ENCODE measurements at regions not wholly inside any gene's neighbourhood (a gene's known extent, or its start where the extent isn't known, plus 50 kb on each side); places are given as distances from the start of the nearest gene placed in this dataset.

- Histone ChIP-seq H3K36me3 (ENCODE audit: control insufficient read depth, insufficient read depth, low read length, severe bottlenecking) (no peaks in the 10 kb centered on the region), H3K27me3 (replicated peaks; ENCODE audit: control insufficient read depth, insufficient read depth, low read length) (no peaks in the 10 kb centered on the region), H3K4me1 (ENCODE audit: control insufficient read depth, insufficient read depth, low read length) (peaks cover 51% of the 10 kb centered on the region), H3K9ac (ENCODE audit: low read length) (peak overlapping the region; percentile 13), H3K9me3 (ENCODE audit: control insufficient read depth, low read length) (no peaks in the 10 kb centered on the region), H3K4me3 (ENCODE audit: low read length) (no peak overlapping the region)
- DNase-seq (ENCODE audit: low read depth), result no peak
Observed at GRCh38 chr13:50527188-50527587, 316.3 kb downstream of the DLEU7 start.

- Histone ChIP-seq H3K36me3 (ENCODE audit: control insufficient read depth, insufficient read depth, low read length, severe bottlenecking) (no peaks in the 10 kb centered on the region), H3K4me3 (ENCODE audit: low read length) (no peak overlapping the region), H3K9me3 (ENCODE audit: control insufficient read depth, low read length) (no peaks in the 10 kb centered on the region), H3K4me1 (ENCODE audit: control insufficient read depth, insufficient read depth, low read length) (peaks cover 44% of the 10 kb centered on the region), H3K9ac (ENCODE audit: low read length) (peak overlapping the region; percentile 13), H3K27me3 (replicated peaks; ENCODE audit: control insufficient read depth, insufficient read depth, low read length) (no peaks in the 10 kb centered on the region)
- no peak for DNase-seq (ENCODE audit: low read depth)
Observed at GRCh38 chr13:50527612-50528509, 315.6 kb downstream of the DLEU7 start.

- Histone ChIP-seq H3K9me3 (ENCODE audit: control insufficient read depth, low read length) (peaks cover 3% of the 10 kb centered on the region), H3K4me3 (ENCODE audit: low read length) (peak overlapping the region; percentile 69)
- no peak for DNase-seq (ENCODE audit: low read depth)
Observed at GRCh38 chr13:50529154-50529882, 314.2 kb downstream of the DLEU7 start.

GRCh38 chr13:50531917-50532899 is 311.3 kb downstream of the DLEU7 start:
- DNase-seq (ENCODE audit: low read depth), result peak; percentile 73
- H3K36me3 ChIP-seq (ENCODE audit: control insufficient read depth, insufficient read depth, low read length, severe bottlenecking), result no peaks in the 10 kb centered on the region
- H3K4me1 ChIP-seq (ENCODE audit: control insufficient read depth, insufficient read depth, low read length), result peaks cover 29% of the 10 kb centered on the region
- peaks cover 18% of the 10 kb centered on the region for H3K9me3 ChIP-seq (ENCODE audit: control insufficient read depth, low read length)
- peak overlapping the region; percentile 58 for H3K9ac ChIP-seq (ENCODE audit: low read length)
- H3K27me3 ChIP-seq (replicated peaks; ENCODE audit: control insufficient read depth, insufficient read depth, low read length), result no peaks in the 10 kb centered on the region
- H3K4me3 ChIP-seq (ENCODE audit: low read length), result no peak overlapping the region

More at GRCh38 chr13:50529154-50529882, 314.2 kb downstream of the DLEU7 start:
- peaks cover 31% of the 10 kb centered on the region for H3K4me1 ChIP-seq (ENCODE audit: control insufficient read depth, insufficient read depth, low read length)
- no peaks in the 10 kb centered on the region for H3K27me3 ChIP-seq (replicated peaks; ENCODE audit: control insufficient read depth, insufficient read depth, low read length)
- peak overlapping the region; percentile 87 for H3K9ac ChIP-seq (ENCODE audit: low read length)
- H3K36me3 ChIP-seq (ENCODE audit: control insufficient read depth, insufficient read depth, low read length, severe bottlenecking), result no peaks in the 10 kb centered on the region

- H3K9me3 ChIP-seq (ENCODE audit: control insufficient read depth, low read length), result peaks cover 22% of the 10 kb centered on the region
- no peak overlapping the region for H3K4me3 ChIP-seq (ENCODE audit: low read length)
- peaks cover 14% of the 10 kb centered on the region for H3K4me1 ChIP-seq (ENCODE audit: control insufficient read depth, insufficient read depth, low read length)
- no peaks in the 10 kb centered on the region for H3K36me3 ChIP-seq (ENCODE audit: control insufficient read depth, insufficient read depth, low read length, severe bottlenecking)
- H3K9ac ChIP-seq (ENCODE audit: low read length), result no peak overlapping the region
- DNase-seq (ENCODE audit: low read depth), result no peak
- H3K27me3 ChIP-seq (replicated peaks; ENCODE audit: control insufficient read depth, insufficient read depth, low read length), result no peaks in the 10 kb centered on the region
Observed at GRCh38 chr13:50535050-50535449, 308.4 kb downstream of the DLEU7 start.

GRCh38 chr13:50537029-50537428 is 306.5 kb downstream of the DLEU7 start:
- no peak overlapping the region for H3K4me3 ChIP-seq (ENCODE audit: low read length)
- no peak overlapping the region for H3K9ac ChIP-seq (ENCODE audit: low read length)
- peaks cover 5% of the 10 kb centered on the region for H3K4me1 ChIP-seq (ENCODE audit: control insufficient read depth, insufficient read depth, low read length)
- no peak for DNase-seq (ENCODE audit: low read depth)
- H3K36me3 ChIP-seq (ENCODE audit: control insufficient read depth, insufficient read depth, low read length, severe bottlenecking), result no peaks in the 10 kb centered on the region
- no peaks in the 10 kb centered on the region for H3K27me3 ChIP-seq (replicated peaks; ENCODE audit: control insufficient read depth, insufficient read depth, low read length)
- H3K9me3 ChIP-seq (ENCODE audit: control insufficient read depth, low read length), result peaks cover 22% of the 10 kb centered on the region

GRCh38 chr13:50539791-50540530 is 303.5 kb downstream of the DLEU7 start:
- peak; percentile 31 for DNase-seq (ENCODE audit: low read depth)
- no peak overlapping the region for H3K4me3 ChIP-seq (ENCODE audit: low read length)
- no peaks in the 10 kb centered on the region for H3K36me3 ChIP-seq (ENCODE audit: control insufficient read depth, insufficient read depth, low read length, severe bottlenecking)
- no peak overlapping the region for H3K9ac ChIP-seq (ENCODE audit: low read length)
- H3K4me1 ChIP-seq (ENCODE audit: control insufficient read depth, insufficient read depth, low read length), result peaks cover 28% of the 10 kb centered on the region
- peaks cover 13% of the 10 kb centered on the region for H3K9me3 ChIP-seq (ENCODE audit: control insufficient read depth, low read length)
- no peaks in the 10 kb centered on the region for H3K27me3 ChIP-seq (replicated peaks; ENCODE audit: control insufficient read depth, insufficient read depth, low read length)

GRCh38 chr13:50543141-50543540 is 300.4 kb downstream of the DLEU7 start:
- Histone ChIP-seq H3K9me3 (ENCODE audit: control insufficient read depth, low read length) (peaks cover 2% of the 10 kb centered on the region), H3K9ac (ENCODE audit: low read length) (peak overlapping the region; percentile 67), H3K36me3 (ENCODE audit: control insufficient read depth, insufficient read depth, low read length, severe bottlenecking) (no peaks in the 10 kb centered on the region), H3K27me3 (replicated peaks; ENCODE audit: control insufficient read depth, insufficient read depth, low read length) (no peaks in the 10 kb centered on the region), H3K4me1 (ENCODE audit: control insufficient read depth, insufficient read depth, low read length) (peaks cover 33% of the 10 kb centered on the region), H3K4me3 (ENCODE audit: low read length) (peak overlapping the region; percentile 65)
- DNase-seq (ENCODE audit: low read depth), result no peak

- no peaks in the 10 kb centered on the region for H3K36me3 ChIP-seq (ENCODE audit: control insufficient read depth, insufficient read depth, low read length, severe bottlenecking)
- H3K9me3 ChIP-seq (ENCODE audit: control insufficient read depth, low read length), result no peaks in the 10 kb centered on the region
- H3K9ac ChIP-seq (ENCODE audit: low read length), result peak overlapping the region; percentile 67
- peaks cover 39% of the 10 kb centered on the region for H3K4me1 ChIP-seq (ENCODE audit: control insufficient read depth, insufficient read depth, low read length)
- H3K4me3 ChIP-seq (ENCODE audit: low read length), result peak overlapping the region; percentile 65
- no peaks in the 10 kb centered on the region for H3K27me3 ChIP-seq (replicated peaks; ENCODE audit: control insufficient read depth, insufficient read depth, low read length)
- DNase-seq (ENCODE audit: low read depth), result peak; percentile 95
Observed at GRCh38 chr13:50543782-50544181, 299.7 kb downstream of the DLEU7 start.

- H3K4me1 ChIP-seq (ENCODE audit: control insufficient read depth, insufficient read depth, low read length), result peaks cover 43% of the 10 kb centered on the region
- no peaks in the 10 kb centered on the region for H3K27me3 ChIP-seq (replicated peaks; ENCODE audit: control insufficient read depth, insufficient read depth, low read length)
- peak overlapping the region; percentile 65 for H3K4me3 ChIP-seq (ENCODE audit: low read length)
- peak overlapping the region; percentile 67 for H3K9ac ChIP-seq (ENCODE audit: low read length)
- no peaks in the 10 kb centered on the region for H3K9me3 ChIP-seq (ENCODE audit: control insufficient read depth, low read length)
- H3K36me3 ChIP-seq (ENCODE audit: control insufficient read depth, insufficient read depth, low read length, severe bottlenecking), result no peaks in the 10 kb centered on the region
- DNase-seq (ENCODE audit: low read depth), result no peak
Observed at GRCh38 chr13:50544211-50544610, 299.3 kb downstream of the DLEU7 start.
